22Rv1 (cell line): ENCODE measurements at regions not wholly inside any gene's neighbourhood (a gene's known extent, or its start where the extent isn't known, plus 50 kb on each side); places are given as distances from the start of the nearest gene placed in this dataset.

Experiments used
- ZFX ChIP-seq: fragments of 450-650 bp; IDR thresholded peaks from 2 replicates; pipeline ENCODE4 v1.6.1; 2017; ENCODE audit warnings: antibody characterized with exemption, borderline replicate concordance
- TF ChIP-seq, protein P1 (sequence below): fragments of 450-650 bp; IDR thresholded peaks from 2 replicates; pipeline ENCODE4 v1.5.1; 2017; ENCODE audit warnings: mild to moderate bottlenecking

DNA sequence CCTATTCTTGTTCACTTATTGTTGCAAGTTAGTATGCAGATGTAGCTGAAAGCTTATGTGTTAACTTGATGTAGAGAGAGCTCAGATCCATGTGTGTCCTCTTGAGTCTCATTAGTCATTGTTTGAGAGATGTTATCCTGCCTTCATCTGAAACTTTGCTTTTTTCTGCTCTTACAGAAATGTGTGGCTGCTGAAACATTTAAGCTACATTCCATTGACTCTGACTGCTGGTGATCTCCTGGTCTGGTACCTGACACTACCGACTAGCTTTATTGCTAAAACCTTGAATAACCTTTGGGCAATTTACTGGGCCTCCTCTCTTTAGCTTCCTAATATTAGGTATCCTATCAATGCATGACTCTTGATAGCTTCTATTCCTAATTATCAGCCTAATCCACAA lies 705.6 kb upstream of the FOXG1 start:
- TF ChIP-seq, protein P1, sequence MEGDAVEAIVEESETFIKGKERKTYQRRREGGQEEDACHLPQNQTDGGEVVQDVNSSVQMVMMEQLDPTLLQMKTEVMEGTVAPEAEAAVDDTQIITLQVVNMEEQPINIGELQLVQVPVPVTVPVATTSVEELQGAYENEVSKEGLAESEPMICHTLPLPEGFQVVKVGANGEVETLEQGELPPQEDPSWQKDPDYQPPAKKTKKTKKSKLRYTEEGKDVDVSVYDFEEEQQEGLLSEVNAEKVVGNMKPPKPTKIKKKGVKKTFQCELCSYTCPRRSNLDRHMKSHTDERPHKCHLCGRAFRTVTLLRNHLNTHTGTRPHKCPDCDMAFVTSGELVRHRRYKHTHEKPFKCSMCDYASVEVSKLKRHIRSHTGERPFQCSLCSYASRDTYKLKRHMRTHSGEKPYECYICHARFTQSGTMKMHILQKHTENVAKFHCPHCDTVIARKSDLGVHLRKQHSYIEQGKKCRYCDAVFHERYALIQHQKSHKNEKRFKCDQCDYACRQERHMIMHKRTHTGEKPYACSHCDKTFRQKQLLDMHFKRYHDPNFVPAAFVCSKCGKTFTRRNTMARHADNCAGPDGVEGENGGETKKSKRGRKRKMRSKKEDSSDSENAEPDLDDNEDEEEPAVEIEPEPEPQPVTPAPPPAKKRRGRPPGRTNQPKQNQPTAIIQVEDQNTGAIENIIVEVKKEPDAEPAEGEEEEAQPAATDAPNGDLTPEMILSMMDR = no peak
- TF ChIP-seq ZFX = no peak
